Ramos (cell line): ENCODE measurements at regions not wholly inside any gene's neighbourhood (a gene's known extent, or its start where the extent isn't known, plus 50 kb on each side); places are given as distances from the start of the nearest gene placed in this dataset.

ENCODE experiments used
- in situ Hi-C: fragments of 300-500 bp; cut with MboI; formaldehyde crosslinking; loops from one replicate; pipeline ENCODE4 v1.14.3; 2022; ENCODE audit warnings: low sequenced_read_pairs; ENCODE audit not compliant: unreplicated experiment

DNA sequence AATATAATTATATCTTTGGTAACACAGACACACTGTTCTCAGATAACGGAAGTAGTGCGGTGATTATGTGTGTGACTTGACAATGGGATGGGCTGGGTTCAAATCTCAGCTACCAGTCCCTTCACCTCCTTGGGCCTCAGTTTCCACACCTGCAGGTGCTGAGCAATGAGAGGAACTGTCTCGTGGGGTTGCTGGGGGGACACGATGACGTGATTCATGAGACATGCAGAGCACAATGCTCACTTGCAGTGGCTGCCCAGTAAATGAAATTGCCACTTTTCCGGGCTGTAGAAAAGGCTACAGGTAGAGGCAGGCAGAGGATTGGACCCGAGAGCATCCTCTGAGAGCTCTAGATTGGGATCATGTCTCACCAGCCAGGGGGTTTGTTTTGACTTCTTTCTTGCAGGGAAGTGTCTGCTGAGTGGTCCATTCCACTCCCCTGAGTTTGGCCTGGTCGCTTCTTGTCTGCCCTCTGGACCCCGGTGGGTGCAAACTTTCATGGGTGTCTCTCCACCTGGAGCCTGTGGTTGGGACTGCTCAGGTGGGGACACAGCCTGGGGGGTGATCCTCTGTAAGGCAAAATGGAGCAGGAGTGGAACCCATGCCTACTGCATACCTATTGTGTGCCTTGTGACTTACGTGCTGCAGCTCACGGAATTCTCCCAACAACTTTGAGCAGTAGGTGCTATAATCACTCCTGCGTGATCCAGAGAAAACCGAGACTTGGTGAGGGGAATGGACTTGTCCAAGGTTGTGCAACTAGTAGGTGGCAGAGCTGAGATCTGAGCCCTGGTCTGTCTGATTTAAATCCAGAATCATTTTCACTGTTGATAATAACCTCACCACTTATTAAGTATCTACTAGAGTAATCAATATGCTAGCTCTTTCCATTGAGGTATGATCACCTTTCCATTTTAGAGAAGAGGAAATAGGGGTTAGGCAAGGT, 147.2 kb downstream of the CEBPB start:
- in situ Hi-C loops, result no loop called here

DNA sequence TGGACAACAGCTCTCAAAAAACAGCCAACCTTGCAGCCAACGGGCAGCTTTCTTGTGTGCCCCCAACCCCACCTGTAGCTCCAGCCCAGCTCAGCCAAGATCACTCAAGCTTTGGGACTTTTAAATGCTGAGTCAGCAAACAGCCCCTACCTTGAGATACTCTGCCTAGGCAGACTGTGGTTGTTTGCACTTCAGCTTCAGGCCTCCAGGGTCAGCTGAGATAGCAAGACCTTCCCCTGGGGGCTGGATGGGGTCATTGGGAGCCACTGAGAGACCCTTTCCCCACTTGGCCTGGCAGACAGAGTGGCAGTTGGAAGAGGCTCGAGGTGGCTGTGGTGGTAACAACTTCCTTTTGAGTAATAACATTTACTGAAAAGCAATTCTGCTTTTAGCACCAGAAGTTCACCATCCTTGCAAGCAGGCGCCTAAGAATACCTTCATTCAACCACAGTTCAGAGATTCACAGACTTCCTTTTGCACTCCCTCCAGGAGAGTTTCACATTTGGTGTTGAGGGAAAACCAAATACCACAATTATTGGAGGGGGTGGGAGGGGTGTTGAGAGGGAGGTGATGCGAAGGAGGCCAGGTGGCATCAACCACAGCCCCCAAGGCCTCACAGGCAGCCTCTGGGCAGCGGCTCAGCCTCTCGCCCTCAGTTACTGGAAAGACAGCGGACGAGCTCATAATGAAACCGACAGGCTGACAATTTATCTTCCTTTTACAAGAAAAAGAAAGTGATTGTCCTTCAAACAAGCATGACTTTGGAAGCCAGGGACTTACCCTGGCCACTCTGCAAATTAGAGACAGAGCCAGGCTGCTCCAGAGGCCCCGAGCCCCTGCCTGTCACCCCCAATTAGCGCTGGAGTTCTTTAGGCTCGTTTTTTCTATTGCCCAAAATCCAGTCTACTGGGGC, 148.1 kb downstream of the CEBPB start:
- in situ Hi-C loops, result no loop called here

DNA sequence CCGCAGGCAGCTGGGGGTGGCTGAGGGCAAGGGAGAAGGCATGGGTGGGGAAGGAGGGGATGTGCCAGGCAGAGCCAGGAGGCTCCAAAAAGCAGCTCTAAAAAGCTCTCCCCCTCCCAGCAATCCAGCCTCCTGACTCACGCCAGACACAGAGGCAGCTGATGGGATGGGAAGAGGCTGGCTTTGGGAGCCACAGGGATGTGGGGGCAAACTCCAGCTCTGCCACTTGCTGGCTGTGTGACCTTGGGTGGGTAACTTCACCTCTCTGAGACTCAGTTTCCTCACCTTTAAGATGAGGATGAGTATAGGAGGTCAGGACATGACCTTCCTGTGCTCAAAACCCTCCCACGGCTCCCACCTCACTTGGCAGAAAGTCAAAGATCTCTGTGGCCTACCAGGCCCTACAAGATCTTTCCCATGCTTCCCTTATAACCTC, 148.9 kb downstream of the CEBPB start:
- in situ Hi-C loops, result no loop called here

DNA sequence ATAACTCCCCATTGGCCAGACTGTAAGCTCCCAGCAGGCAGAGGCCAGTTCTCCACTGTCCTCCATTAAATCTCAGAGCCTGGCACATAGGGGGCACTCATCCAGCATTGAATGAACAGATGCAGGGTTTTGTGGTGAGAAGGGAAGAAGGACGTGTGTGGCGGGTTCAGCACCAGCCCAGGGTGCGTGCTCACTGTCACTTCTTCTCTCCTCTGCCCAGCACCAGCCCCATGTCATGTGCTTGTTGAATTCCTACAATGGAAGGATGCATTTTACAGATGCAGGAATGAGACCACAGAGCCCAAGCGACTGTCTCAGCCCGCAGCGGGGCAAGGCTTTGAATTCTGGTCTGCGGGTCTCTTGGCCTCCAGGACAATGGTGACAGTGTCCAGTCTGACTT, 149.9 kb downstream of the CEBPB start:
- in situ Hi-C loops, result no loop called here

DNA sequence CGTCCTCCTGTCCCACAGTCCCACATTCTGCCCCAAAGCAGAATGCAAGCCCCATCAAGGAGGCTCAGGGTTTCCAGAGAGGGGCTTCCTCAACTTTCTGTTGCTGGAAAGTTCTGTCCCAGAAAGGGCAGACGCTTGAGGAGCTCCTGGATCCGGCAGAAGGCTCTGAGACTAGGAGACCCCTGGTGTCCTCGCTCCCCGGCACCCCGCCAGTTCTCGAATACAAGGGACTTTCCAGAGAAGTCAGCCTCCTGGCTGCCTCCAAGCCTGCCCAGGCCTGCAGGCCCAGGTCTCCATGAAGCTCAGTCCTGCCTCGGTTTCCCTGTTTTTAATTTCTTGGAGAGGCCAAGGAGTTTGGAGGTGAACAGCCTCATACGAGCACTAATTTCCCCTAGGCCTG, 150.4 kb downstream of the CEBPB start:
- in situ Hi-C loops, result no loop called here

DNA sequence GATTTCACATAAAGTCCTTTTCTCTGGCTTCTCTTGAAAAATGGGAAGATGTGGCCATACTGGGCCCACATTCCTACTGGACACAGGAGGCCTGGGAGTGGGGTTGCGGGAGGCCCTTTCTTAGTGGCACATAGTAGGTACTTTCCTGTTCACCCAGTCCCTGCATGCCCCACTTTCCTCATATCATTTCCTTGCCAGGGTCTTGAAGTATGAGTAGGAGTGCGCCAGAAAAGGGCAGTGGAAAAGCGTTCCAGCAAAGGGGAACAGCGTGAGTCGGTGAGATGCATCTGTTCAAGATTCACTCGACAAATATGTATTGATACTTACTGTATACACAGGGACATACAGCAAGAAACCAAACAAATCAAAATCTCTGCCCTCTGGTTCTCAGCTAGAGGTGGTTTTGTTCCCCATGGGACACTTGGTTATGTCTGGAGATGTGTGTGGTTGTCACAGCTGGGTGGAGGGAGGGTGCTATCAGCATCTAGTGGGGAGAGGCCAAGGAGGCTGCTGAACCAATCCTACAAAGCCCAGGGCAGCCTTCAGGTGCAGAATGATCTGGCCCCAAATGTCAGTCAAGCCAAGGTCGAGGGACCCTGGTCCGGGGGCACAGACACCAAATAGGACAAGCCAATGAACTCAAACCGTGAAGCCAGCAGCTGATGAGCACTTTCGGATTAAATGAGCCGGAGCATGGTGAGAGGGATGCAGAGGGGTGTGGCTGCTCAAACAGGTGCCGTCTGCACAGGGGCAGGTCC, 151.4 kb downstream of the CEBPB start:
- in situ Hi-C loops, result no loop called here

DNA sequence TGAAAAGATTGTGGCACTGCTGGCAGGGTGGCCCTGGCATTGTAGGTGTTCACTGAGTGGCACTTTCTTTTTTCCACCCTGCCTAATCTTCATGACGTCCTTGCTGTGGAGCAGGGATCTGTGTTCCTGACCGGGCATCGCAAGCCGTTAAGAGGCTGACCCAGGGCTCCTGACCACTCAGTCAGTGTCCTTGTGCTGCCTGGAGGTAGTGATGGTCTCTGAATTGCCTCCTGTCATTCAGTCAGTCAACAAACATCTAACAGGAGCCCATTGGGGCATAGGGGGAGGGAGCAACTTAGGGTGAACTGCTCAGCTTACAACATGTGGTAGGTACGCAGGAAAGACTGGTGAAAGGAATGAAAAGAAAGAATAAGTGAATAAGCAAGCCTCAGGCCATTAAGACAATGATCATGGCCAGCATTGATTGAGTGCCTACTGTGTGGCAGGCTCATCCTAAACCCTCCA, 152.0 kb downstream of the CEBPB start:
- in situ Hi-C loops, result no loop called here

DNA sequence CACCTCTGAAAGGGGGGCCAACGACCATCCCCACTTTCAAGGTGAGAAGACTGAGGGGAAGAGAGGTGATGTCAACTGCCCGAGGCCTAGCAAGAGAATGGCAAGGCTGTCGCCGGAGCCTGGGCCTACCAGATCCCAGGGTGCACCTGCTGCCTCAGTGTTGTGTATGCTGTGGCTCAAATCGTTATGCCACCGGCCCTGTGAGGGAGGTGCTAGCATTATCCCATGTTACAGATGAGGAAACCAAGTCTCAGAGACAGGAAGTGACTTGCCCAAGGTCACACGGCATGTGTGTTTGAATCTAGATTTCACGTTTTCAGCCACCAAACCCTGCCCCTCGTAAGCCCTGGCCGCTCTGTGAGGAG, 152.5 kb downstream of the CEBPB start:
- in situ Hi-C loops, result no loop called here

DNA sequence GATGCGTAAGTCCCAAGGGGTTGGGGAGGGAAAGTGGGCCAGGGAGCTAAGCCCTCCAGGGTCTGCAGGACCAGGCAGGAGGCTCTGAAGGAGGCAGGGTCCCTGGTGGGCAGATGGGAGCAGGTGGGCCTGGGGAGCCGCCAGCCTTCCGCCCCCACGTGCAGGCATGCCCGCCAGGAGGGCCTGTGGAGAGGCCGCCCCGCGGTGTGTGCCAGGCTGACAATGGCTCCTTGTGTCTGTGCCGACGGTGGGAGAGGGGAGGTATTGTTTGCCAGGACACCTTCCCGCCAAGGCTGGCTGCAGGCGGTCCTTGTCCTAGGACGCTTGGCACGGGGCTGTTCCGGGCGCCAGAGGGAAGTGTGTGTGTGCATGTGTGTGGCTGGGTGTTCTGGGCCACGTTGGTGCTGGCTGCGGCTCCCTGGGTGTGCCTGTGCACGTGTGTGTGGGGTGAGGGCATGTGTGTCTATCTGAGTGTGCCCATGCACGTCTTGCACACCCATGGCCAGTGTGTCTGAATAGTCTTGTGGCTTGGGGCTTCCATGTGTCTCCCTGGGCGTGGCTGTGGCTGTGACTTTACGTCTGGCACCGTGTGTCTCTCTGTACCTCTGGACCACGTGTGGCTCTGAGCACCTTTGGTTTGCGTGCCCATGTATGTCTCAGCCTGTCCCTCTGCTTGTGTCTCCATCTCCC, 153.0 kb downstream of the CEBPB start:
- in situ Hi-C loops, result no loop called here

DNA sequence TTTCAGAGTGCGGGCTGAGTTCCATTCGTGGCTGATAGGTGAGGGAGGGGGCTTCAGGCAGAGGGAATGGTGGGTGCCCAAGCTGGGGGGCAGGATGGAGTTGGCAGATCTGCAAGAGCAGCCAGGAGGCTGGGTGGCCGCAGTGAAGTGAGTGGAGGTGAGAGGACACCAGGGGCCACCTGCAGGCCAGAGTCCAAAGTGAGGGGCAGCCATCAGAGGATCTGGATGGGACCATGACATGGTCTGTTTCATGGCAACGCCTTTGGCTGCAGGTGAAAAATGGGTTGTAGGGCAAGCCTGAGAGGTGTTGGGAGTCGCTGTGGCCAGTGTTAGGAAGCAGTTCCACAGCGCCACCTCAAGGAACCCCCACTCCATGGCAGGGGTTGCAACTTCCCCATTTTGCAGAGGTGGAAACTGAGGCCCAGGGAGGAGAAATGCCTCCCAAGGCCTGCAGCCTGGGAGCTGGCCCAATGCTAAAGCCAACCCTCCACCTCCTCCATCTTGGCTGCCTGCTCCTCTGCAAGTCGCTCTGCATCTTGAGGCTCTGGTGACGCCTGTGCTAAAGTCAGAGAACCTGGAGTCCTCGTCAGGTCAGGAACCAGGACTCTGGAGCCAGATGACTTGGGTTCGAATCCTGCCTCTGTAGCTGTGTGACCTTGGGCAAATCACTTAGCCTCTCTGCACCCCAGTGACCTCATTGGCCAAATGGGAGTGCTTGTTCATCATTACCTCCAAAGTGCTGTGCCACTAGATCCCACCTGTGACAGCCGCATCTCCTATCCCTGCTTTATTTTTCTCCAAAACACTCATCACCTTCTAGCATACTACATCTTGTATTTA, 153.8 kb downstream of the CEBPB start:
- in situ Hi-C loops, result no loop called here

DNA sequence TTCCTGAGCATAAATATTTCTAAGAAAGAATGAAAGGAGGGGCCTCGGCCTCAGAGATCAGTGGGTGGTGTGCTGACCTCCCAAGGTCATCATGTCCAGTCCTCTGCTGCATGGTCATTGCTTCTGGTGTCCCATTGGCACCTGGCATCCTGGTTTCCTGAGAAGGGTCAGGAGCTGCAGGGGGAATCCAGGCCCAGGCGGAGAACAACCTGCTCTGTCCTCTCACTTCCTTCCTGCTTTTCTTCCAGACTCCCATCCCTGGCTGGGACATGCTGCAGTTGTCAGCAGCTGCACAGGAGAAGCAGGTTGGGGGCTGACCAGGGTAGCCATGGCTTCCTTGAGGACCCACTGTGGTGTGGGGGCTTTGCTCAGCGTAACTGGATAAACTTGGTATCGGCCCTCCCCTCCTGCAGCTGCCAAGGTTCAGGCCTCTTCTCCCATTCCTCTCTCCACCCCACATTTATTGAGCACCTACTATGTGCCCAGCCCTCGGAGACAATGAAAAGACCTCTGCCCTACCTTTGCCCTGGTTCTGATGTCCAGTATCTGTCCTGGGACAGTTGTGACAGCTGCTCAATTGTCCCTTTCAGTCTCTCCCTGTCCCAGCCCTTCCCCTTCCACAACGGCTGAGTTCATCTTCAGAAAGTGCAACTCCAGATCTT, 155.2 kb downstream of the CEBPB start:
- in situ Hi-C loops, result no loop called here

DNA sequence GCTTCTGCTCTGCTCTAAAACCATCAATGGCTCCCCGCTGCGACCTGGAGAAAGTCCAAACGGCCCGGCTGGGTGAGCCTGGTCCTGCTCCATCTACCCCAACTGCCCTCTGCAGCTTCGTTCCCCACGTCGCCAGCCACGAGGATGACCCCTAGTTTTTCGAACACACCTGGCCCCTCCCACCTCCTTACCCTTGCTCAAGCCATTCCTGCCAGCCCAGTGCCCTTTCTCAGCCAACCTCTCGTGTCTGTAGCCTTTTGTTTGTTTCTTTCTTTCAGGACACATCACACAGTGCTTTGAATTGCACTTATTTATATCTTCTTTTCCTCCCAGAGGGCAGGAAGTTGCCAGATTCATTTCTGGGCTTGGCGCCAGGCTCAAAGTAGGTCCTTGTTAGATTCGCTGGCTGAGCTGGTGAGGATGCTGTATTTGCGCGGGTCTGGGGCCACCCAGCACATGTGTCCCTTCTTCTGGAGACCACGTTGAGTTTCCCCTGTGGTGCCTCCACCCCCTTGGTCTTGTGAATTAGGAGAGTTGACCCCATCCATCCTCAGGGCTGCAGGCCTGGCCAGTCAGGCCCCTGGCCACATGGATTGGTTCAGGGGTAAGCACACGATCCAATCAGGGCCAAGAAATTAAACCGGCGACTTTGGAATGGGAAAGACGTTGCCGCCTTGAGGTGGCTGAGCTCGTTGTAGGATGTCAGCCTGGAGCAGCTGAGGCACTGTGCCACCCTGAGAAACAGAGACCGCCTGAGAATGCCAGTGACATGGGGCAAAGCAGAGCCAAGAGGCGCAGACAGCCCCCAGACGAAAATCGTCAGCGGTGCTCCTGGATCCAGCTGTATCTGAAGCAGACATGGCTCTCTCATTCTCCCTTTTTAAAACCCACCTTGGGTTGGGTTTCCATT, 156.0 kb downstream of the CEBPB start:
- in situ Hi-C loops, result no loop called here

DNA sequence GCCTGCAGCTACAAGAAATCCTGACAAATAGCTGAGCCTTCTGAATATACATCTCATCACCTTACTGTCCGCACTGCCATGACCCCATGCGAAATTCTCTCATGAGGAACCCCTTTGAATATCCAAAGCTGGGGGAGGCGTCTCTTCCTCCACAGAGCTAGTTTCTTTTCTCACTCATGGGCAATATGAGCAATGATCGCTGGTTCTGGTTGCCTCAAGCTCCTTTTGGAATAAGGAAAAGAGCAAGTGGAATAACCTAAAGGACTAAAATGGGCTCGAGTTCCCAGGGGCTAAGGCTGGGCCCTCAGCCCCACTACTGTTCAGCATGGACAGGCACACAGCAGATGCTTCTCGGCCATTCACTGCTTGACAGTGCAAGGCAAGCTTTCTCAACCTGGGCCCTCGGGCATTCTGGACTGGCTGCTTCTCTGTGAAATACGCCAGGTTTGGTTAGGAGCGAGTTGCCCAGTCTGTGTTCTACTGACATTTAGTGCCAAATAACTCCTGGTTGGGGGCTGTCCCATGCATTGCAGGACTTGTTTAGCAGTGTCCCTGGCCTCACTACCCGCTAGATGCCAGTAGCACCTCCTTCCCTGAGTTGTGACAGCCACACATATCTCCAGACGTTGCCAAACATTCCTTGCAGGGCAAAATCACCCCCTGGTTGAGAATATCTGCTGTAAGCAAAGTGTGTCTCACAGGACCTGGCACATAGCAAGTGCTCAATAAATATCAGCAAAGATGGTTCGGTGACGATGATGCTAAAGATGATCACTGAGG, 156.8 kb downstream of the CEBPB start:
- in situ Hi-C loops, result no loop called here

DNA sequence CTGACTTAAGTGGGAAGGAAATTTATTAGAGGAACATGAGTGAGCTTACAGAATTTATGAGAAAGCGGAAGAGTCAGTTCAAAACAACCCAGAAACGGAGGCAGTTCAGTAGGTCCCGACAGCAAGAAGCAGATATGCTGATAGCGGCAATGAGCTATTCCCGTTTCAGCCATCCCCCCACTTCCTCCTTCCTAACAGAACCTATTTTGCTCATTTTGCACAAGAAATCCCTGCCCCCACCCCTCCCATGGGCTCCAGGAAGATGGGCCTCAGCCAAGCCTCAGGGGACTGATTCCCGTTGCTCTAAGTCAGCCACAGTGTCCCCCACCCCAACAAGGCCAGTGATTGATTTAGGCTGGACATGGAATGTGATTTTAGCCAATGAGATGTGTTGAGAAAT, 157.5 kb downstream of the CEBPB start:
- in situ Hi-C loops, result no loop called here

DNA sequence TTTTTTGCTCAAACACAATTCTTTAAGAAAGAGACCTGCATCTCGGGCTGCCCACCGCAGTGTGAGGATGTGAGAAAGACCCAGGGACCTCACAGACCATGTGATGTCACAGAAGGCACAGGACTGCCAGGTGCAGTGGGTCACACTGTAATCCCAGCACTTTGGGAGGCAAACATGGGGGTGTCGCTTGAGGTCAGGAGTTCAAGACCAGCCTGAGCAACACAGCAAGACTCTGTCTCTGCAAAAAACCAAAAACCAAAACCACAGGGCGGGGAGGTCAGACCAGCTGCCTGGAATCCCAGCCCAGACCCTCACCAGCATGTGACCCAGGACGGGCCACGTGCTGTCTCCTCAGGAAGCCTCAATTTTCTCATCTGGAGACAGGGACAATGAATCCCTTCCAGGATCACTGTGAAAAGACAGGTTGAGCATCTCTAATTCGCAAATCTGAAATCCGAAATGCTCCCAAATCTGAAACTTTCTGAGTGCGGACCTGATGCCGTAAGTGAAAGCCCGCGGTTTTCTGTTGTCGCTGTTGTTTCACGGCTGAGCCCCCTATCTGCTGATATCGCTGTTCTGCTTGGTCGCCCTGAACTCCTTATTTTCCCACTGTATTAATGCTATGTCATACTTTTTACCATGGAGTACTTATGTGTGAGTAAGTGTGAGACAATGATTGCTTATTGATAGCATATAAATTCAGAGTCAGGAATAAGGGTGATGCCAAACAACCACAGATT, 159.5 kb upstream of the PTPN1 start:
- in situ Hi-C loops, result no loop called here

DNA sequence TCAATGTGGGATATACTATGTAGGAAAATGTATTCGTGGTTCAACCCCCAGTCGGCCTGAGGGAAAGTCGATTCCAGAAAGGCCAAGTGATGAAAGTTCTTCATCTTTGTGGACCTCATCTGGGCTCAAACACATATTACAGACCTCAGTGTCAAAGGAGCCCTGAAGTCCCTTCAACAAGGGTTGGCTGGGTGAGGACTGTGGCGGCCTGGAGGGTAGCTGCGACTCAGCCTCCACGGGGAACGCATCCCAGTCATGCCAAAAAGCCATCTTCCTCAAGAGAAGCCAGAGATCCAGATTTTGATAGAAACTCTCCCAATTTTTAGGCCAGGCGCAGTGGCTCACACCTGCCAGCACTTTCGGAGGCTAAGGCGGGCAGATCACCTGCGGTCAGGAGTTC, 158.6 kb upstream of the PTPN1 start:
- in situ Hi-C loops, result no loop called here
